Activated CD4-positive, alpha-beta memory T cell treated with anti-CD3 and anti-CD28 coated beads for 36 hours (primary cell): ENCODE measurements at regions not wholly inside any gene's neighbourhood (a gene's known extent, or its start where the extent isn't known, plus 50 kb on each side); places are given as distances from the start of the nearest gene placed in this dataset.

Experiments used
- CTCF ChIA-PET: fragments of 350-600 bp; sonication (Branson Sonifier 250); formaldehyde crosslinking; loops from one replicate; lab custom pipeline; 2021; ENCODE audit warnings: antibody characterized with exemption, inconsistent platforms; lab: Charles Lee
- POLR2A ChIA-PET: fragments of 350-600 bp; sonication (Branson Sonifier 250); formaldehyde crosslinking; loops from one replicate; lab custom pipeline; 2021; ENCODE audit warnings: antibody characterized with exemption; lab: Charles Lee
- DNase-seq: peaks from one replicate; pipeline ENCODE4 v3.0.0-alpha.2; 2020
- H3K27ac Mint-ChIP-seq: one replicate; pipeline ENCODE4 v1.8.0; 2021; ENCODE audit warnings: mixed read lengths
- H3K27me3 Mint-ChIP-seq: one replicate; pipeline ENCODE4 v1.8.0; 2021; ENCODE audit warnings: mixed read lengths
- H3K36me3 Mint-ChIP-seq: one replicate; pipeline ENCODE4 v1.8.0; 2021; ENCODE audit warnings: mixed read lengths
- H3K4me1 Mint-ChIP-seq: one replicate; pipeline ENCODE4 v1.8.0; 2021; ENCODE audit warnings: low read depth, mixed read lengths
- H3K4me3 Mint-ChIP-seq: one replicate; pipeline ENCODE4 v1.8.0; 2021; ENCODE audit warnings: mild to moderate bottlenecking, mixed read lengths
- H3K9me3 Mint-ChIP-seq: one replicate; pipeline ENCODE4 v1.8.0; 2021; ENCODE audit warnings: mixed read lengths
- intact Hi-C: fragments of 100-400 bp; cut with micrococcal nuclease; formaldehyde crosslinking; loops from one replicate; pipeline ENCODE4 v1.15.1; 2023

- H3K36me3 Mint-ChIP-seq, result no peaks in the 10 kb centered on the region
- peaks cover 5% of the 10 kb centered on the region for H3K9me3 Mint-ChIP-seq
- no peaks in the 10 kb centered on the region for H3K4me1 Mint-ChIP-seq
- no peaks in the 10 kb centered on the region for H3K27me3 Mint-ChIP-seq
- ChIA-PET CTCF (no interaction called here), POLR2A (no interaction called here)
- intact Hi-C loops, result no loop called here
- H3K27ac Mint-ChIP-seq, result no peak overlapping the region
- DNase-seq, result no peak
- H3K4me3 Mint-ChIP-seq, result no peak overlapping the region
Observed at GRCh38 chr11:37092487-37092886, 494.5 kb upstream of the RAG2 start.

GRCh38 chr11:37089439-37089838 is 491.4 kb upstream of the RAG2 start:
- H3K4me1 Mint-ChIP-seq, result no peaks in the 10 kb centered on the region
- H3K27ac Mint-ChIP-seq, result no peak overlapping the region
- CTCF ChIA-PET, result no interaction called here
- no peaks in the 10 kb centered on the region for H3K36me3 Mint-ChIP-seq
- DNase-seq, result no peak
- intact Hi-C loops, result no loop called here
- H3K27me3 Mint-ChIP-seq, result no peaks in the 10 kb centered on the region
- H3K4me3 Mint-ChIP-seq, result no peak overlapping the region
- H3K9me3 Mint-ChIP-seq, result no peaks in the 10 kb centered on the region
- POLR2A ChIA-PET, result no interaction called here

- intact Hi-C loops, result no loop called here
- Mint-ChIP-seq H3K27me3 (no peaks in the 10 kb centered on the region), H3K4me1 (no peaks in the 10 kb centered on the region), H3K4me3 (no peak overlapping the region), H3K36me3 (no peaks in the 10 kb centered on the region), H3K9me3 (no peaks in the 10 kb centered on the region), H3K27ac (no peak overlapping the region)
- DNase-seq, result no peak
- ChIA-PET POLR2A (no interaction called here), CTCF (no interaction called here)
Observed at GRCh38 chr11:37088573-37088910, 490.5 kb upstream of the RAG2 start.

- ChIA-PET CTCF (no interaction called here), POLR2A (no interaction called here)
- Mint-ChIP-seq H3K4me1 (no peaks in the 10 kb centered on the region), H3K36me3 (no peaks in the 10 kb centered on the region), H3K9me3 (no peaks in the 10 kb centered on the region), H3K27ac (no peak overlapping the region), H3K4me3 (no peak overlapping the region), H3K27me3 (no peaks in the 10 kb centered on the region)
- DNase-seq, result no peak
- intact Hi-C loops, result no loop called here
Observed at GRCh38 chr11:37087650-37088572, 489.9 kb upstream of the RAG2 start.

- H3K9me3 Mint-ChIP-seq, result peaks cover 7% of the 10 kb centered on the region
- H3K27me3 Mint-ChIP-seq, result no peaks in the 10 kb centered on the region
- intact Hi-C loops, result no loop called here
- POLR2A ChIA-PET, result no interaction called here
- H3K36me3 Mint-ChIP-seq, result no peaks in the 10 kb centered on the region
- DNase-seq, result no peak
- H3K27ac Mint-ChIP-seq, result no peak overlapping the region
- CTCF ChIA-PET, result no interaction called here
- H3K4me1 Mint-ChIP-seq, result no peaks in the 10 kb centered on the region
- no peak overlapping the region for H3K4me3 Mint-ChIP-seq
Observed at GRCh38 chr11:37078521-37078920, 480.5 kb upstream of the RAG2 start.

GRCh38 chr11:37076866-37077265 is 478.8 kb upstream of the RAG2 start:
- ChIA-PET POLR2A (no interaction called here), CTCF (no interaction called here)
- Mint-ChIP-seq H3K9me3 (peaks cover 6% of the 10 kb centered on the region), H3K4me3 (no peak overlapping the region), H3K27me3 (no peaks in the 10 kb centered on the region), H3K4me1 (no peaks in the 10 kb centered on the region), H3K36me3 (no peaks in the 10 kb centered on the region), H3K27ac (no peak overlapping the region)
- intact Hi-C loops, result no loop called here
- DNase-seq, result no peak

GRCh38 chr11:37072538-37073055 is 474.6 kb upstream of the RAG2 start:
- H3K27ac Mint-ChIP-seq, result no peak overlapping the region
- no peaks in the 10 kb centered on the region for H3K27me3 Mint-ChIP-seq
- no peak for DNase-seq
- no peak overlapping the region for H3K4me3 Mint-ChIP-seq
- H3K9me3 Mint-ChIP-seq, result no peaks in the 10 kb centered on the region
- intact Hi-C loops, result no loop called here
- no peaks in the 10 kb centered on the region for H3K36me3 Mint-ChIP-seq
- CTCF ChIA-PET, result no interaction called here
- POLR2A ChIA-PET, result no interaction called here
- no peaks in the 10 kb centered on the region for H3K4me1 Mint-ChIP-seq

GRCh38 chr11:37050311-37050710 is 452.3 kb upstream of the RAG2 start:
- DNase-seq, result no peak
- no peaks in the 10 kb centered on the region for H3K36me3 Mint-ChIP-seq
- no peaks in the 10 kb centered on the region for H3K9me3 Mint-ChIP-seq
- intact Hi-C loops, result no loop called here
- POLR2A ChIA-PET, result no interaction called here
- no peaks in the 10 kb centered on the region for H3K27me3 Mint-ChIP-seq
- no peak overlapping the region for H3K27ac Mint-ChIP-seq
- H3K4me1 Mint-ChIP-seq, result no peaks in the 10 kb centered on the region
- CTCF ChIA-PET, result no interaction called here
- no peak overlapping the region for H3K4me3 Mint-ChIP-seq

- ChIA-PET CTCF (no interaction called here), POLR2A (no interaction called here)
- no peaks in the 10 kb centered on the region for H3K9me3 Mint-ChIP-seq
- H3K4me3 Mint-ChIP-seq, result no peak overlapping the region
- H3K27ac Mint-ChIP-seq, result no peak overlapping the region
- DNase-seq, result no peak
- no peaks in the 10 kb centered on the region for H3K36me3 Mint-ChIP-seq
- intact Hi-C loops, result no loop called here
- H3K4me1 Mint-ChIP-seq, result no peaks in the 10 kb centered on the region
- no peaks in the 10 kb centered on the region for H3K27me3 Mint-ChIP-seq
Observed at GRCh38 chr11:37040921-37041320, 442.9 kb upstream of the RAG2 start.

- intact Hi-C loops, result no loop called here
- Mint-ChIP-seq H3K4me3 (no peak overlapping the region), H3K27ac (no peak overlapping the region), H3K9me3 (peaks cover 3% of the 10 kb centered on the region), H3K27me3 (no peaks in the 10 kb centered on the region), H3K4me1 (no peaks in the 10 kb centered on the region), H3K36me3 (no peaks in the 10 kb centered on the region)
- POLR2A ChIA-PET, result no interaction called here
- CTCF ChIA-PET, result no interaction called here
- no peak for DNase-seq
Observed at GRCh38 chr11:37038911-37039310, 440.9 kb upstream of the RAG2 start.

- no peak overlapping the region for H3K4me3 Mint-ChIP-seq
- no peaks in the 10 kb centered on the region for H3K27me3 Mint-ChIP-seq
- POLR2A ChIA-PET, result no interaction called here
- H3K9me3 Mint-ChIP-seq, result peaks cover 5% of the 10 kb centered on the region
- no peaks in the 10 kb centered on the region for H3K4me1 Mint-ChIP-seq
- CTCF ChIA-PET, result no interaction called here
- H3K36me3 Mint-ChIP-seq, result no peaks in the 10 kb centered on the region
- no peak for DNase-seq
- intact Hi-C loops, result no loop called here
- no peak overlapping the region for H3K27ac Mint-ChIP-seq
Observed at GRCh38 chr11:37026741-37027140, 428.7 kb upstream of the RAG2 start.

- Mint-ChIP-seq H3K4me3 (no peak overlapping the region), H3K9me3 (peaks cover 1% of the 10 kb centered on the region), H3K27me3 (no peaks in the 10 kb centered on the region), H3K27ac (no peak overlapping the region), H3K36me3 (no peaks in the 10 kb centered on the region), H3K4me1 (no peaks in the 10 kb centered on the region)
- no peak for DNase-seq
- CTCF ChIA-PET, result no interaction called here
- intact Hi-C loops, result no loop called here
- POLR2A ChIA-PET, result no interaction called here
Observed at GRCh38 chr11:37026326-37026725, 428.3 kb upstream of the RAG2 start.

GRCh38 chr11:37006563-37006962 is 408.5 kb upstream of the RAG2 start:
- ChIA-PET POLR2A (no interaction called here), CTCF (no interaction called here)
- Mint-ChIP-seq H3K4me3 (no peak overlapping the region), H3K9me3 (peaks cover 4% of the 10 kb centered on the region), H3K27ac (no peak overlapping the region), H3K4me1 (no peaks in the 10 kb centered on the region), H3K36me3 (no peaks in the 10 kb centered on the region), H3K27me3 (no peaks in the 10 kb centered on the region)
- intact Hi-C loops, result no loop called here
- DNase-seq, result no peak
